ENCODE measurements at regions not wholly inside any gene's neighbourhood (a gene's known extent, or its start where the extent isn't known, plus 50 kb on each side); places are given as distances from the start of the nearest gene placed in this dataset.

DNA sequence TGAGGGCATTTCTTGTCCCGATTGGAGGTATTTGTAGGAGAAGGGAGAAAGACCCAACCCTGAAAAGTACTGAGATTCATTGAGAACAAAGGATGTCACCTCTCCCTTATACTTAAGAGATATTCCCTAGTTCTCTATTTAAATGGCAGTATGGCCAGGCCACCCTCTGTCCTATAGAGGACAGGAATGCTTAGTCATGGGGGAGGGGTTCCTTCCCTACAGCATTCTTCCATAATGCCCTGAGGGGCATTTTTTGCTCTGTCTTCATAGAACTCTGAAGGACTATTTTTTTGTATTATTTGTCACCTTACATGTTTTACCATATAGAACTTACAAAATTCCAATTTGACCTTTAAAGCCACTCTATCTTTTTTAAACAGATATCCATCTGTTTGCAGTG is 176.3 kb downstream of the TMEM161B start:
- H3K9me3 Mint-ChIP-seq: no peaks in the 10 kb centered on the region
- H3K4me3 Mint-ChIP-seq: no peak overlapping the region
- H3K27ac Mint-ChIP-seq: no peak overlapping the region
- peaks cover 11% of the 10 kb centered on the region for H3K4me1 Mint-ChIP-seq (ENCODE audit: unreplicated experiment)
- no peak for DNase-seq (ENCODE audit: extremely low spot score, unreplicated experiment)
- TF ChIP-seq, protein P1, sequence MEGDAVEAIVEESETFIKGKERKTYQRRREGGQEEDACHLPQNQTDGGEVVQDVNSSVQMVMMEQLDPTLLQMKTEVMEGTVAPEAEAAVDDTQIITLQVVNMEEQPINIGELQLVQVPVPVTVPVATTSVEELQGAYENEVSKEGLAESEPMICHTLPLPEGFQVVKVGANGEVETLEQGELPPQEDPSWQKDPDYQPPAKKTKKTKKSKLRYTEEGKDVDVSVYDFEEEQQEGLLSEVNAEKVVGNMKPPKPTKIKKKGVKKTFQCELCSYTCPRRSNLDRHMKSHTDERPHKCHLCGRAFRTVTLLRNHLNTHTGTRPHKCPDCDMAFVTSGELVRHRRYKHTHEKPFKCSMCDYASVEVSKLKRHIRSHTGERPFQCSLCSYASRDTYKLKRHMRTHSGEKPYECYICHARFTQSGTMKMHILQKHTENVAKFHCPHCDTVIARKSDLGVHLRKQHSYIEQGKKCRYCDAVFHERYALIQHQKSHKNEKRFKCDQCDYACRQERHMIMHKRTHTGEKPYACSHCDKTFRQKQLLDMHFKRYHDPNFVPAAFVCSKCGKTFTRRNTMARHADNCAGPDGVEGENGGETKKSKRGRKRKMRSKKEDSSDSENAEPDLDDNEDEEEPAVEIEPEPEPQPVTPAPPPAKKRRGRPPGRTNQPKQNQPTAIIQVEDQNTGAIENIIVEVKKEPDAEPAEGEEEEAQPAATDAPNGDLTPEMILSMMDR (conservative IDR thresholded peaks at IDR 0.05): no peak
- no peaks in the 10 kb centered on the region for H3K36me3 Mint-ChIP-seq
- no peaks in the 10 kb centered on the region for H3K27me3 Mint-ChIP-seq

DNA sequence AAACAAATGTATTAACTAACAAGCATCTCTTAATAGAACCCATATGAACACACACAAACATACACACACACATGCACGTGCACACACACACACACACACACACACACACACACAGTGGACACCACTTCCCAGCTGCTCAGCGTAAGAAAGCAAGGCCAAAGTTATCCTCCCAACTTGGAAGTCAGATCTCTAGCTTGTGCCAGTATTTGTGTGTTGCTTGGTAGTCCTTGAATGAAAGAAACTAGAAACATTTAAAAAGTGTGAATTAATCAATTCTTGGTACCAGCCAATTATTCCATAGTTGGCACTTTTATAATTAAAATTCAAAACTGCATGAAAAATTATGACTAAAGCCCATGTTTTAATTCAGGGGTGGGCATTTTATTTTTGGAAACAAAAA is 178.1 kb downstream of the TMEM161B start:
- DNase-seq (ENCODE audit: extremely low spot score, unreplicated experiment): no peak
- TF ChIP-seq, protein P1 (conservative IDR thresholded peaks at IDR 0.05): no peak
- Mint-ChIP-seq H3K27me3 (no peaks in the 10 kb centered on the region), H3K4me3 (no peak overlapping the region), H3K36me3 (no peaks in the 10 kb centered on the region), H3K9me3 (no peaks in the 10 kb centered on the region), H3K4me1 (ENCODE audit: unreplicated experiment) (peaks cover 11% of the 10 kb centered on the region), H3K27ac (no peak overlapping the region)

DNA sequence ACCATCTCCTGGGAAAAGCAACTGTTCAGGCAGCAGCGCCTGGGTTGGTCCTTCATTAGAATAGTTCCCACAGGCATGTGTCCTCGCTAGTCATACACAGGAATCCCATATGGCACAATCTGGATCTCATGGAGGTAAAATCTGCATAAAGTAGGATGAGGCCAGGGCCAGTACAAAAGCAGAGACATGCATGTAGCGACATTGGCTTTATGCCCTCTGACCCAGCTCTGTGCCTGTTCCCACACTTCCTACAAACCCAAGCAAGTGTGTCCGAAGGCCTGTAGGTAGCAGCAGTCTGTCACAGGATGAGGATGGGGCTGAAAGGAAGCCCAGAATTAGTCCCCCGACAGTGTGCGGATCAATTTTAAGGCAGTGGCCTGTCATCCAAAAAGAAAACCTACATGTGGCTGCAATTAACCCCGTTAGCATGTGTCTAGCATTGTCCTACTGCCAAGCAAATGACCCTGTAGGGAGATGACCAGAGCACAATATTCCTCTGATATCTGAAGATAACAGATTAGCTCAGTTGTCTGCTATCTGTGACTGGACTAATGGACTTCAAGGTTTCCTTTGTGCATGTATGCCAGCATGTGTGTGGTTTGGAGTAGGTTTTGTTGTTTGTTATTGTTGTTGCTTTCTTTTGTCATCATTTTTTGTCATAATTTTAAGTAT is 178.8 kb downstream of the TMEM161B start:
- Mint-ChIP-seq H3K4me3 (no peak overlapping the region), H3K27ac (no peak overlapping the region), H3K27me3 (no peaks in the 10 kb centered on the region), H3K9me3 (no peaks in the 10 kb centered on the region), H3K36me3 (no peaks in the 10 kb centered on the region), H3K4me1 (ENCODE audit: unreplicated experiment) (peaks cover 11% of the 10 kb centered on the region)
- TF ChIP-seq, protein P1 (conservative IDR thresholded peaks at IDR 0.05): no peak
- no peak for DNase-seq (ENCODE audit: extremely low spot score, unreplicated experiment)

DNA sequence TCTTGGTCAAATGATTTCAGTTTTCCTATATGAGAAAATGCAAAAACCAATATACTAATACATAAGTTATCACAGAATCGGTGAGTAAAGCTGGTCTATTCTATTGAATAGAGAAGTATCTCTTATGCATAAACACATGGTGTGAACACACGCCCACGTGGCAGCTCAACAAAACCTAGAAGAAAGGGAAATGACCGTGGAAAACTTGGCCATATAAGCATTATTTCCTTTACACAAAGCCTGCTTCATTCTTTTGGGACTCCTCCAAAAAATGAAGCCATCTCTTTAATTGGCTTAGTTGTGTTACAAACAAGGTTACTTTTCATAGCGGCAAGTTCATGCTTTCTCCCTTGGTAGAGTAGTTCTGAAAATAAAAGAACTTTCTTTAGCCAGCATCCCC is 183.2 kb downstream of the TMEM161B start:
- no peaks in the 10 kb centered on the region for H3K27me3 Mint-ChIP-seq
- no peaks in the 10 kb centered on the region for H3K9me3 Mint-ChIP-seq
- TF ChIP-seq, protein P1 (conservative IDR thresholded peaks at IDR 0.05): no peak
- peaks cover 4% of the 10 kb centered on the region for H3K4me1 Mint-ChIP-seq (ENCODE audit: unreplicated experiment)
- no peak overlapping the region for H3K27ac Mint-ChIP-seq
- no peaks in the 10 kb centered on the region for H3K36me3 Mint-ChIP-seq
- H3K4me3 Mint-ChIP-seq: no peak overlapping the region
- DNase-seq (ENCODE audit: extremely low spot score, unreplicated experiment): no peak

DNA sequence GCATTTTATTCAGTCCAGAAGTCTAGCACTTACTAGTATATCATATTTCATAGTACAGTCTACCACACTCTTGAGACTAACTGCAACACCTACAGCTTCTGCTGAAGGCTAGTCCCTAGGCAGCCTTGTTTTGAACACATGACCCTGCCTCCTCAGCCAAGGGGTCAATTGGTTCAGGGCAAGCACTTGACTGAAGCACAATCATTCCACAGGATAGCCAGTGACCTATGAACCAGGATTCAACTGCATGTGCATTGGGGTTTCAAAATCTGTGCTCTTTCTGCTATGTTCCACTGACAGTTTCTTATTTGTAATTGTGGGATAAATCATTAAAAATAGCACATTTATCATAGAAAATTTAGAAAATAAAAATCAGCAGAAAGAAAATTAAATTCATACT is 186.8 kb downstream of the TMEM161B start:
- H3K27me3 Mint-ChIP-seq: no peaks in the 10 kb centered on the region
- H3K4me1 Mint-ChIP-seq (ENCODE audit: unreplicated experiment): no peaks in the 10 kb centered on the region
- H3K9me3 Mint-ChIP-seq: peaks cover 7% of the 10 kb centered on the region
- DNase-seq (ENCODE audit: extremely low spot score, unreplicated experiment): no peak
- no peaks in the 10 kb centered on the region for H3K36me3 Mint-ChIP-seq
- no peak overlapping the region for H3K27ac Mint-ChIP-seq
- H3K4me3 Mint-ChIP-seq: no peak overlapping the region
- TF ChIP-seq, protein P1 (conservative IDR thresholded peaks at IDR 0.05): no peak

DNA sequence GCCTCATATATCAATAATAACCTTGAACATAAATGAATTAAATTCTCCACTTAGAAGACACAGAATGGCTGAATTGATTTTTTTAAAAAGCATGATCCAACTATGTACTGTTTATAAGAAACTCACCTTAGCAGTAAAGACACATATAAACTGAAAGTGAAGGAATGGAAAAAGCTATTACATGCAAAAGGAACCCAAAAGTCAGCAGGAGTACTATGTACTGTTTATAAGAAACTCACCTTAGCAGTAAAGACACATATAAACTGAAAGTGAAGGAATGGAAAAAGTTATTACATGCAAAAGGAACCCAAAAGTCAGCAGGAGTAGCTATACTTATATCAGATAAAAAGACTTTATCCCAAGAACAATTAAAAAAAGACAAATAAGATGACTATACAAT is 204.8 kb downstream of the TMEM161B start:
- Mint-ChIP-seq H3K9me3 (no peaks in the 10 kb centered on the region), H3K27me3 (no peaks in the 10 kb centered on the region), H3K27ac (no peak overlapping the region), H3K4me1 (ENCODE audit: unreplicated experiment) (no peaks in the 10 kb centered on the region), H3K36me3 (no peaks in the 10 kb centered on the region), H3K4me3 (no peak overlapping the region)
- TF ChIP-seq, protein P1 (conservative IDR thresholded peaks at IDR 0.05): no peak
- DNase-seq (ENCODE audit: extremely low spot score, unreplicated experiment): no peak

Data from type B pancreatic cell (in vitro differentiated cells).